ENCODE measurements at regions not wholly inside any gene's neighbourhood (a gene's known extent, or its start where the extent isn't known, plus 50 kb on each side); places are given as distances from the start of the nearest gene placed in this dataset.

DNA sequence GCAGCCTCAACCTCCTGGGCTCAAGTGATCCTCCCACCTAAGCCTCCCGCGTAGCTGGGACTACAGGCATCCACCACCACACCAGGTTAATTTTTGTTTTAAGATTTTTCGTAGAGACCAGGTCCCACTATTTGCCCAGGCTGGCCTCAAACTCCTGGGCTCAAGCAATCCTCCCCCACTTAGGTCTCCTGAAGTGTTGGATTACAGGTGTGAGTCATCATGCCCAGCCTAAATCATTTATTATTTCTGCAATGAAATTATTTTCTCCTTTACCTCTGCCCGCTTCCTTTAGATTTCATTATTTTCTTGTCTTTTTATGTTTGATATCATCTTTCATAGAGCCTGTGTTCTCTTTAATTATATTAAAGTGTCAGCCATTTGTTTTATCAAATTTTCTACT, 165.2 kb upstream of the OTX2 start:
- H3K4me1 ChIP-seq (ENCODE audit: control insufficient read depth, insufficient read depth, low read length): no peaks in the 10 kb centered on the region
- no TSS peak for BruUV-seq (replicated peaks)
- H3K9me3 ChIP-seq (ENCODE audit: control insufficient read depth, insufficient read depth, low read depth, low read length): no peaks in the 10 kb centered on the region
- ChIA-PET POLR2A (no interaction called here), CTCF (no interaction called here)
- H3K36me3 ChIP-seq (ENCODE audit: control insufficient read depth, insufficient read depth, low read length): no peaks in the 10 kb centered on the region
- no peak overlapping the region for H3K4me3 ChIP-seq (ENCODE audit: low read depth in 2 of 2, low read length in 2 of 2)
- H3K27ac ChIP-seq (ENCODE audit: low read length): no peak overlapping the region
- TF ChIP-seq TCF7L2 (IDR thresholded peaks at IDR 0.05; ENCODE audit: low read depth, low read length) (no peak), SIN3A (IDR thresholded peaks at IDR 0.05; ENCODE audit: borderline replicate concordance, insufficient read depth, low read depth, low read length) (no peak), POLR2AphosphoS5 (IDR thresholded peaks at IDR 0.05; ENCODE audit: low read depth, low read length) (no peak), REST (IDR thresholded peaks at IDR 0.05; ENCODE audit: insufficient read depth in 1 of 2, low read depth in 2 of 2, low read length in 1 of 2) (no peak), CTCF (IDR thresholded peaks at IDR 0.05) (no peak)
- no peak for ATAC-seq
- intact Hi-C loops (cut with micrococcal nuclease; ENCODE audit: unreplicated experiment): no loop called here
- H3K27me3 ChIP-seq (ENCODE audit: control insufficient read depth, insufficient read depth, low read length): no peaks in the 10 kb centered on the region
- in situ Hi-C loops (cut with HindIII; ENCODE audit: low pct_unique_long_range_greater_than_20kb, low sequenced_read_pairs): no loop called here
- no peak for DNase-seq (ENCODE audit: low read depth, low spot score)

GRCh38 chr14:56972948-56973347, 162.7 kb upstream of the OTX2 start:
- TF ChIP-seq TCF7L2 (IDR thresholded peaks at IDR 0.05; ENCODE audit: low read depth, low read length) (no peak), SIN3A (IDR thresholded peaks at IDR 0.05; ENCODE audit: borderline replicate concordance, insufficient read depth, low read depth, low read length) (no peak), REST (IDR thresholded peaks at IDR 0.05; ENCODE audit: insufficient read depth in 1 of 2, low read depth in 2 of 2, low read length in 1 of 2) (no peak), CTCF (IDR thresholded peaks at IDR 0.05) (no peak), POLR2AphosphoS5 (IDR thresholded peaks at IDR 0.05; ENCODE audit: low read depth, low read length) (no peak)
- no peak for DNase-seq (ENCODE audit: low read depth, low spot score)
- ChIA-PET POLR2A (no interaction called here), CTCF (no interaction called here)
- Histone ChIP-seq H3K27ac (ENCODE audit: low read length) (no peak overlapping the region), H3K4me3 (ENCODE audit: low read depth in 2 of 2, low read length in 2 of 2) (no peak overlapping the region), H3K36me3 (ENCODE audit: control insufficient read depth, insufficient read depth, low read length) (no peaks in the 10 kb centered on the region), H3K27me3 (ENCODE audit: control insufficient read depth, insufficient read depth, low read length) (no peaks in the 10 kb centered on the region), H3K4me1 (ENCODE audit: control insufficient read depth, insufficient read depth, low read length) (no peaks in the 10 kb centered on the region), H3K9me3 (ENCODE audit: control insufficient read depth, insufficient read depth, low read depth, low read length) (no peaks in the 10 kb centered on the region)
- no peak for ATAC-seq
- in situ Hi-C loops (cut with HindIII; ENCODE audit: low pct_unique_long_range_greater_than_20kb, low sequenced_read_pairs): no loop called here
- intact Hi-C loops (cut with micrococcal nuclease; ENCODE audit: unreplicated experiment): no loop called here
- no TSS peak for BruUV-seq (replicated peaks)
